ENCODE measurements at regions not wholly inside any gene's neighbourhood (a gene's known extent, or its start where the extent isn't known, plus 50 kb on each side); places are given as distances from the start of the nearest gene placed in this dataset.

DNA sequence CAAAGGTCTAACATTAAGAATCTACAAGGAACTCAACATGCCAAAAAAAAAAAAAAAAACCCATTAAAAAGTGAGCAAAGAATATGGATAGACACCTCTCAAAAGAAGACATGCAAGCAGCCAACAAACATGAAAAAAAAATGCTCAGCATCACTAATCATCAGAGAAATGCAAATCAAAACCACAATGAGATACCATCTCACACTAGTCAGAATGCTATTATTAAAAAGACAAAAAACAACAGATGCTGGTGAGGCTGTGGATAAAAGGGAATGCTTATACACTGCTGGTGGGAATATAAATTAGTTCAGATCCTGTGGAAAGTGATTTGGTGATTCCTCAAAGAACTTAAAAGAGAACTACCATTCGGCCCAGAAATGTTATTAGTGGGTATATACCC, 257.7 kb upstream of the PLET1 start:
- TF ChIP-seq POLR2A (IDR thresholded peaks at IDR 0.05) = no peak
- no peak for TF ChIP-seq POLR2AphosphoS5 (IDR thresholded peaks at IDR 0.05)
- TF ChIP-seq, protein P1, sequence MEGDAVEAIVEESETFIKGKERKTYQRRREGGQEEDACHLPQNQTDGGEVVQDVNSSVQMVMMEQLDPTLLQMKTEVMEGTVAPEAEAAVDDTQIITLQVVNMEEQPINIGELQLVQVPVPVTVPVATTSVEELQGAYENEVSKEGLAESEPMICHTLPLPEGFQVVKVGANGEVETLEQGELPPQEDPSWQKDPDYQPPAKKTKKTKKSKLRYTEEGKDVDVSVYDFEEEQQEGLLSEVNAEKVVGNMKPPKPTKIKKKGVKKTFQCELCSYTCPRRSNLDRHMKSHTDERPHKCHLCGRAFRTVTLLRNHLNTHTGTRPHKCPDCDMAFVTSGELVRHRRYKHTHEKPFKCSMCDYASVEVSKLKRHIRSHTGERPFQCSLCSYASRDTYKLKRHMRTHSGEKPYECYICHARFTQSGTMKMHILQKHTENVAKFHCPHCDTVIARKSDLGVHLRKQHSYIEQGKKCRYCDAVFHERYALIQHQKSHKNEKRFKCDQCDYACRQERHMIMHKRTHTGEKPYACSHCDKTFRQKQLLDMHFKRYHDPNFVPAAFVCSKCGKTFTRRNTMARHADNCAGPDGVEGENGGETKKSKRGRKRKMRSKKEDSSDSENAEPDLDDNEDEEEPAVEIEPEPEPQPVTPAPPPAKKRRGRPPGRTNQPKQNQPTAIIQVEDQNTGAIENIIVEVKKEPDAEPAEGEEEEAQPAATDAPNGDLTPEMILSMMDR (IDR thresholded peaks at IDR 0.05) = no peak
- Histone ChIP-seq H3K27ac (no peak overlapping the region), H3K4me3 (no peak overlapping the region), H3K4me1 (no peaks in the 10 kb centered on the region), H3K27me3 (no peaks in the 10 kb centered on the region), H3K36me3 (no peaks in the 10 kb centered on the region), H3K9me3 (no peaks in the 10 kb centered on the region)
- no peak for DNase-seq (ENCODE audit: low spot score in 2 of 2)
- intact Hi-C loops (cut with DNase I; ENCODE audit: low total_unique reads) = no loop called here

DNA sequence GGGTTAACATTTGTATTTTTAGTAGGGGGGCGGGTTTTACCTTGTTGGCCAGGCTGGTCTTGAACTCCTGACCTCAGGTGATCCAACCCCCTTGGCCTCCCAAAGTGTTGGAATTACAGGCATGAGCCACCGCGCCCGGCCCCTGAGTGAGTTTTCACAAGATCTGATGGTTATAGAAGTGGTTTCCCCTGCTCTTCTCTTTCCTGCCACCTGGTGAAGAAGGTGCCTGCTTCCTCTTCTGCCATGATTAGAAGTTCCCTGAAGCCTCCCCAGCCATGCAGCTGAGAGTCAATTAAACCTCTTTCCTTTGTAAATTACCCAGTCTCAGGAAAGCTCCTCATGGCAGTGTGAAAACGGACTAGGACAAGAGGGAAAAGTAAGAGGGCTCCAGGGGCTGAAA, 259.1 kb upstream of the PLET1 start:
- Histone ChIP-seq H3K27ac (no peak overlapping the region), H3K9me3 (no peaks in the 10 kb centered on the region), H3K4me3 (no peak overlapping the region), H3K36me3 (no peaks in the 10 kb centered on the region), H3K4me1 (no peaks in the 10 kb centered on the region), H3K27me3 (no peaks in the 10 kb centered on the region)
- no peak for DNase-seq (ENCODE audit: low spot score in 2 of 2)
- no peak for TF ChIP-seq POLR2AphosphoS5 (IDR thresholded peaks at IDR 0.05)
- no peak for TF ChIP-seq POLR2A (IDR thresholded peaks at IDR 0.05)
- TF ChIP-seq, protein P1 (IDR thresholded peaks at IDR 0.05) = no peak
- intact Hi-C loops (cut with DNase I; ENCODE audit: low total_unique reads) = no loop called here

GRCh38 chr11:112520354-112520753, 259.7 kb upstream of the PLET1 start:
- no peak for TF ChIP-seq POLR2A (IDR thresholded peaks at IDR 0.05)
- TF ChIP-seq, protein P1 (IDR thresholded peaks at IDR 0.05) = no peak
- TF ChIP-seq POLR2AphosphoS5 (IDR thresholded peaks at IDR 0.05) = no peak
- no peak overlapping the region for H3K4me3 ChIP-seq
- no peak for DNase-seq (ENCODE audit: low spot score in 2 of 2)
- no peaks in the 10 kb centered on the region for H3K4me1 ChIP-seq
- H3K27me3 ChIP-seq = no peaks in the 10 kb centered on the region
- H3K27ac ChIP-seq = no peak overlapping the region
- H3K36me3 ChIP-seq = no peaks in the 10 kb centered on the region
- intact Hi-C loops (cut with DNase I; ENCODE audit: low total_unique reads) = no loop called here
- no peaks in the 10 kb centered on the region for H3K9me3 ChIP-seq

GRCh38 chr11:112522536-112522935, 261.9 kb upstream of the PLET1 start:
- intact Hi-C loops (cut with DNase I; ENCODE audit: low total_unique reads) = no loop called here
- Histone ChIP-seq H3K27me3 (no peaks in the 10 kb centered on the region), H3K4me3 (no peak overlapping the region), H3K27ac (no peak overlapping the region), H3K36me3 (no peaks in the 10 kb centered on the region), H3K9me3 (no peaks in the 10 kb centered on the region), H3K4me1 (no peaks in the 10 kb centered on the region)
- TF ChIP-seq POLR2AphosphoS5 (IDR thresholded peaks at IDR 0.05) = no peak
- no peak for TF ChIP-seq POLR2A (IDR thresholded peaks at IDR 0.05)
- TF ChIP-seq, protein P1 (IDR thresholded peaks at IDR 0.05) = no peak
- no peak for DNase-seq (ENCODE audit: low spot score in 2 of 2)

DNA sequence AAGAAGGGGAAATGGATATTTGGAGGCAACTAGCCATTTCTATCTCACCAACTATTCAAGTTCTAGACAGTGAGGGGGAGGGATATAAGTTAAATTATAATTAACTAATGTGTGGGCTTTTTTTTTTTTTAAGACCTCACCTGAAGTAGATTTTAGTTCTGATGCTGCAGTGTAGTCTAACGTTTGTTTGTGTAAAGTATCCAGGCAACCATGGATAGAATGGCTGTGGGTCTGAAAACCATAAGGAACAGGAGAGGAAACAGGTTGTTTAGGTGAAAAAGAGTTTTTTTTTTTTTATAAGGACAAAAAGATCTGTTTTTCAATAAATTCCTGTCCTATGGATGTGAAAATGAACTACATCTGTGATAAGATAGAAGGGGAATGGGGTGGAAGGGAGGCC, 262.4 kb upstream of the PLET1 start:
- Histone ChIP-seq H3K9me3 (no peaks in the 10 kb centered on the region), H3K36me3 (no peaks in the 10 kb centered on the region), H3K27ac (no peak overlapping the region), H3K27me3 (no peaks in the 10 kb centered on the region), H3K4me1 (no peaks in the 10 kb centered on the region), H3K4me3 (no peak overlapping the region)
- no peak for DNase-seq (ENCODE audit: low spot score in 2 of 2)
- intact Hi-C loops (cut with DNase I; ENCODE audit: low total_unique reads) = no loop called here
- TF ChIP-seq POLR2A (IDR thresholded peaks at IDR 0.05) (no peak), POLR2AphosphoS5 (IDR thresholded peaks at IDR 0.05) (no peak)
- TF ChIP-seq, protein P1 (IDR thresholded peaks at IDR 0.05) = no peak

Data from breast epithelium (tissue), 4 donors.